Activated naive CD8-positive, alpha-beta T cell treated with anti-CD3 and anti-CD28 coated beads, Interleukin-2, amount 10 ng/mL, durations not matched to agents 7 days and 5 days (primary cell): ENCODE measurements at regions not wholly inside any gene's neighbourhood (a gene's known extent, or its start where the extent isn't known, plus 50 kb on each side); places are given as distances from the start of the nearest gene placed in this dataset.
"Not testable (repeated sequence)": the region's sequence is repeated elsewhere in the genome, so short reads cannot be mapped to it uniquely, and the experiment has no call there.

ENCODE experiments used
- ATAC-seq: fragments of 150-1000 bp; cut with Tn5 transposase; one replicate; pipeline ENCODE4 v1.10.0; 2021; ENCODE audit warnings: low read depth, moderate library complexity
- POLR2A ChIA-PET: fragments of 350-600 bp; sonication (Branson Sonifier 250); formaldehyde crosslinking; loops from one replicate; lab custom pipeline; 2021; ENCODE audit warnings: antibody characterized with exemption; lab: Charles Lee
- DNase-seq: peaks from one replicate; pipeline ENCODE4 v3.0.0; 2021
- H3K27ac Mint-ChIP-seq: one replicate; pipeline ENCODE4 v1.8.0; 2022; ENCODE audit warnings: mild to moderate bottlenecking, mixed read lengths
- H3K27me3 Mint-ChIP-seq: one replicate; pipeline ENCODE4 v1.8.0; 2022; ENCODE audit warnings: mild to moderate bottlenecking, moderate library complexity, mixed read lengths
- H3K36me3 Mint-ChIP-seq: one replicate; pipeline ENCODE4 v1.8.0; 2021; ENCODE audit warnings: mild to moderate bottlenecking, mixed read lengths
- H3K4me1 Mint-ChIP-seq: one replicate; pipeline ENCODE4 v1.8.0; 2021; ENCODE audit warnings: mixed read lengths
- H3K4me3 Mint-ChIP-seq: one replicate; pipeline ENCODE4 v1.8.0; 2022; ENCODE audit warnings: mild to moderate bottlenecking, moderate library complexity, mixed read lengths
- H3K9me3 Mint-ChIP-seq: one replicate; pipeline ENCODE4 v1.8.0; 2021; ENCODE audit warnings: mixed read lengths

DNA sequence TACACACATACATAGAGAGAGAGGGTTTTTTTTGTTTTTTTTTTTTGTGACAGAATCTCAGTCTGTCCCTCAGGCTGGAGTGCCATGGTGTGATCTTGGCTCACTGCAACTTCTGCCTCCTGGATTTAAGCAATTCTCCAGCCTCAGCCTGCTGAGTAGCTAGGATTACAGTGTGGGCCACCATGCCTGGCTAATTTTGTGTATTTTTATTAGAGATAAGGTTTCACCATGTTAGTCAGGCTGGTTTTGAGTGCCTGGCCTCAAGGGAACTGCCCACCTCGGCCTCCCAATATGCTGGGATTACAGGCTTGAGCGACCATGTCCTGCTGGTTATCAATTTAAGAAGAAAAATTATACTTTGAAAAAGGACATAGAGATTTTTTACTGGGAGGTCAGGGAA, 710.6 kb downstream of the SLC6A15 start:
- Mint-ChIP-seq H3K4me1 (no peaks in the 10 kb centered on the region), H3K9me3 (peaks cover 4% of the 10 kb centered on the region), H3K27me3 (no peaks in the 10 kb centered on the region), H3K36me3 (no peaks in the 10 kb centered on the region), H3K4me3 (no peak overlapping the region), H3K27ac (no peak overlapping the region)
- ATAC-seq (no peak), DNase-seq (no peak)
- POLR2A ChIA-PET, result no interaction called here

- Mint-ChIP-seq H3K27me3 (no peaks in the 10 kb centered on the region), H3K4me3 (no peak overlapping the region)
Observed at GRCh38 chr12:84198294-84198946, 714.2 kb downstream of the SLC6A15 start.

DNA sequence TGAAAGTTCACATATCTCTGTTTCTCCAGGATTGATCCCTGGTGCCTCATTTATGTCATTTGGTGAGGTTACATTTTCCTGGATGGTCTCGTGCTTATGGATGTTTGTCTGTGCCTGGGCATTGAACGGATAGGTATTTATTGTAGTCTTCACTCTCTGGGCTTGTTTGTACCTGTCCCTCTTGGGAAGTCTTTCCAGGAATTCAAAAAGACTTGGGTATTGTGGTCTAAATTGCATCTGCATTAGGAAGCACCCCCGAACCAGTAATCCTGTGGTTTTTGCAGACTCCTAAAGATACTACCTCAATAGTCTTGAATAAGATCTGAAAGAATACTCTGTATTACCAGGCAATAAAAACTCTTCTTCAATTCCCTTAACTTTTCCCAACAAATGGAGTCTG, 720.8 kb downstream of the SLC6A15 start:
- Mint-ChIP-seq H3K9me3 (peaks cover 9% of the 10 kb centered on the region), H3K27me3 (no peaks in the 10 kb centered on the region), H3K36me3 (no peaks in the 10 kb centered on the region), H3K4me1 (no peaks in the 10 kb centered on the region), H3K27ac (no peak overlapping the region), H3K4me3 (no peak overlapping the region)
- ATAC-seq (no peak), DNase-seq (no peak)
- POLR2A ChIA-PET, result no interaction called here

More at GRCh38 chr12:84198294-84198946, 714.2 kb downstream of the SLC6A15 start:
- H3K36me3 Mint-ChIP-seq, result no peaks in the 10 kb centered on the region
- peaks cover 13% of the 10 kb centered on the region for H3K9me3 Mint-ChIP-seq
- POLR2A ChIA-PET, result no interaction called here
- H3K27ac Mint-ChIP-seq, result no peak overlapping the region
- DNase-seq, result no peak
- no peaks in the 10 kb centered on the region for H3K4me1 Mint-ChIP-seq
- no peak for ATAC-seq

- Mint-ChIP-seq H3K4me1 (no peaks in the 10 kb centered on the region), H3K27ac (no peak overlapping the region), H3K36me3 (no peaks in the 10 kb centered on the region), H3K4me3 (no peak overlapping the region), H3K27me3 (no peaks in the 10 kb centered on the region), H3K9me3 (peaks cover 2% of the 10 kb centered on the region)
- DNase-seq (no peak), ATAC-seq (no peak)
- POLR2A ChIA-PET, result no interaction called here
Observed at GRCh38 chr12:84186433-84186832, 726.2 kb downstream of the SLC6A15 start.

GRCh38 chr12:84183576-84183975, 729.0 kb downstream of the SLC6A15 start:
- Mint-ChIP-seq H3K36me3 (no peaks in the 10 kb centered on the region), H3K9me3 (peaks cover 2% of the 10 kb centered on the region), H3K4me3 (no peak overlapping the region), H3K27ac (no peak overlapping the region), H3K27me3 (no peaks in the 10 kb centered on the region), H3K4me1 (no peaks in the 10 kb centered on the region)
- POLR2A ChIA-PET, result no interaction called here
- no peak for ATAC-seq
- DNase-seq, result no peak

DNA sequence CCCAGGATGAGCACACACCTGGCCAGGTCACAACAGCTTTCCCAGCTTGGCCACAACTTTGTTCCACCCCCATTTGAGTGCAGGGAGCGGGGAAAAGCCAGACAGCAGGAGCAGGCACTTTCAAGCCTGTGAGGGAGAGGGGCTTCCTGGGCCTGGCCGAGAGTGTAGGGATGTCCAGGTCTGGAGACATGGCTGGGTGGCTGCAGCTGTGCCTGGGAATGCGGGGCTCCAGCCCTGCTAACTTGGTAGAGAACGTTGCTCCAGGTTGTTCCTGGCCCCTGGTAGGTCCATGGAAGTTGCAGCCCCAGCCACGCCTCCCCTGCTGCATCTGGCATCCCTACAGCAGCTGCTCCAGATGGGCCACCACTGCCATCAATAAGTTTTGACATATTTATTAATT, 738.5 kb downstream of the SLC6A15 start:
- no peaks in the 10 kb centered on the region for H3K27me3 Mint-ChIP-seq
- peaks cover 3% of the 10 kb centered on the region for H3K9me3 Mint-ChIP-seq
- no peaks in the 10 kb centered on the region for H3K36me3 Mint-ChIP-seq
- no peak for DNase-seq
- no peak overlapping the region for H3K4me3 Mint-ChIP-seq
- H3K27ac Mint-ChIP-seq, result no peak overlapping the region
- POLR2A ChIA-PET, result no interaction called here
- ATAC-seq, result no peak
- no peaks in the 10 kb centered on the region for H3K4me1 Mint-ChIP-seq

- H3K36me3 Mint-ChIP-seq, result no peaks in the 10 kb centered on the region
- H3K4me3 Mint-ChIP-seq, result no peak overlapping the region
- POLR2A ChIA-PET, result no interaction called here
- H3K27ac Mint-ChIP-seq, result no peak overlapping the region
- H3K9me3 Mint-ChIP-seq, result peaks cover 3% of the 10 kb centered on the region
- H3K27me3 Mint-ChIP-seq, result no peaks in the 10 kb centered on the region
- H3K4me1 Mint-ChIP-seq, result no peaks in the 10 kb centered on the region
- DNase-seq, result no peak
- ATAC-seq, result no peak
Observed at GRCh38 chr12:84172823-84173424, 739.7 kb downstream of the SLC6A15 start.

DNA sequence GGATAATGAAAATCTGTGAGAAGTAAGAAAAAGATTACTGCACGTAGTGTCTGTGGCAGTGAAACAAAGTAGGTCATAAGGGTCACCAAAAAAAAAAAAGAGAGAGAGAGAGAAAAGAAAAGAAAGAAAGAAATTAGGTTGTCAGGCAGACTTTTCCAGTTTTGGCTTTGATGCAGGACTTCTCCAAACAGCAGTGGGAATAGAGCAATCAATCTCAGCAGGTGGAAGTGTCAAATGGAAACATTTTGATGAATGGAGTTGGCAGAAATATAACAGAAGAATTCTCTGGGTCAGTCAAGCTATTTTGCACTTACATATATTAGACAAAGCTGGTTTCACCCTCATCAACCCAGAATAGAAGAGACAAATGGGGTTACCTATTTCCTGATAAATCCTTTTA, 745.8 kb downstream of the SLC6A15 start:
- H3K27ac Mint-ChIP-seq, result no peak overlapping the region
- ATAC-seq (no peak), DNase-seq (no peak)
- H3K36me3 Mint-ChIP-seq, result no peaks in the 10 kb centered on the region
- H3K27me3 Mint-ChIP-seq, result no peaks in the 10 kb centered on the region
- no peaks in the 10 kb centered on the region for H3K4me1 Mint-ChIP-seq
- H3K4me3 Mint-ChIP-seq, result no peak overlapping the region
- H3K9me3 Mint-ChIP-seq, result no peaks in the 10 kb centered on the region
- POLR2A ChIA-PET, result no interaction called here

- ATAC-seq (no peak), DNase-seq (no peak)
- H3K4me1 Mint-ChIP-seq, result no peaks in the 10 kb centered on the region
- H3K4me3 Mint-ChIP-seq, result no peak overlapping the region
- no peaks in the 10 kb centered on the region for H3K36me3 Mint-ChIP-seq
- no peaks in the 10 kb centered on the region for H3K27me3 Mint-ChIP-seq
- POLR2A ChIA-PET, result no interaction called here
- H3K9me3 Mint-ChIP-seq, result peaks cover 2% of the 10 kb centered on the region
- H3K27ac Mint-ChIP-seq, result no peak overlapping the region
Observed at GRCh38 chr12:84165998-84166571, 746.5 kb downstream of the SLC6A15 start.

DNA sequence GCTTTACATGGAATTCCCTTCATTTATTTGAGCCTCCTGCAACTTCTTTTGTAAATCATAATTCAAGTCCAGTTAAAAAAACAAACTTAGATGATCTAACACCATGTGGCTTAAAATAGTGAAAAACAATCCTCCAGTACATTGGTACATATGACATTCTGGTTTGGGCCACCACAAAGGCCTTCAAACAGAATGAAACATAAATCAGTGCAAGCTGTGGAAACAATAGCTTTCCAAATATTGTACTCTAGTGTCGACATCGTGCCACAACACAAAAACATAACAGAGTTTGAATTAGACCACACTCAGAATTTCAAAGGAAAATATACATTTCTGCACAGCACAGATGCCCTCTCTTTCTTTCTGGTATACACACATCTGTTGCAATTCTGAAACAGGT, 751.3 kb downstream of the SLC6A15 start:
- Mint-ChIP-seq H3K27me3 (no peaks in the 10 kb centered on the region), H3K4me3 (no peak overlapping the region), H3K4me1 (no peaks in the 10 kb centered on the region), H3K9me3 (peaks cover 2% of the 10 kb centered on the region), H3K36me3 (no peaks in the 10 kb centered on the region), H3K27ac (no peak overlapping the region)
- DNase-seq (no peak), ATAC-seq (no peak)
- POLR2A ChIA-PET, result no interaction called here

DNA sequence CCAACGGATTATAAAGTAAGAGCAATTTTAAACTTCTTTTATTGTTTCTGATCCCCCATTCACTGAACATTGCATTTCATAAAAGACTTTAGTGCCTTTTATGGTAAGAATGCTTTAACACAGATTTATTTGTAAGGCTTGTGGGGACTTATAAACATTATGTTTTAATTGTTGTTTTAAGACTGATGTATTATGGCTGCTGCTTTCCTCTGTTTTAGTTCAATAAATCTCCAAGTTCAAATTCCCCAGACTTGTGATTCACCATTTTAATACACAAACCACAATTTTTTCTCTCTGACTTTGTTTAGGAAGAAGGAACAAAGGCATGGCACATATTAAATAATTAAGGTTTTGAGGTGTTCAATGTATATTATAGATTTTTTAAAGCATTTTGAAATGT, 753.3 kb downstream of the SLC6A15 start:
- no peak overlapping the region for H3K4me3 Mint-ChIP-seq
- H3K27ac Mint-ChIP-seq, result no peak overlapping the region
- H3K36me3 Mint-ChIP-seq, result no peaks in the 10 kb centered on the region
- ATAC-seq, result no peak
- no peaks in the 10 kb centered on the region for H3K4me1 Mint-ChIP-seq
- DNase-seq, result no peak
- H3K9me3 Mint-ChIP-seq, result peaks cover 2% of the 10 kb centered on the region
- no peaks in the 10 kb centered on the region for H3K27me3 Mint-ChIP-seq
- POLR2A ChIA-PET, result no interaction called here

- ATAC-seq (no peak), DNase-seq (no peak)
- POLR2A ChIA-PET, result no interaction called here
- H3K4me3 Mint-ChIP-seq, result no peak overlapping the region
- no peak overlapping the region for H3K27ac Mint-ChIP-seq
- H3K4me1 Mint-ChIP-seq, result no peaks in the 10 kb centered on the region
- no peaks in the 10 kb centered on the region for H3K27me3 Mint-ChIP-seq
- H3K9me3 Mint-ChIP-seq, result peaks cover 6% of the 10 kb centered on the region
- H3K36me3 Mint-ChIP-seq, result no peaks in the 10 kb centered on the region
Observed at GRCh38 chr12:84157170-84157569, 755.4 kb downstream of the SLC6A15 start.

DNA sequence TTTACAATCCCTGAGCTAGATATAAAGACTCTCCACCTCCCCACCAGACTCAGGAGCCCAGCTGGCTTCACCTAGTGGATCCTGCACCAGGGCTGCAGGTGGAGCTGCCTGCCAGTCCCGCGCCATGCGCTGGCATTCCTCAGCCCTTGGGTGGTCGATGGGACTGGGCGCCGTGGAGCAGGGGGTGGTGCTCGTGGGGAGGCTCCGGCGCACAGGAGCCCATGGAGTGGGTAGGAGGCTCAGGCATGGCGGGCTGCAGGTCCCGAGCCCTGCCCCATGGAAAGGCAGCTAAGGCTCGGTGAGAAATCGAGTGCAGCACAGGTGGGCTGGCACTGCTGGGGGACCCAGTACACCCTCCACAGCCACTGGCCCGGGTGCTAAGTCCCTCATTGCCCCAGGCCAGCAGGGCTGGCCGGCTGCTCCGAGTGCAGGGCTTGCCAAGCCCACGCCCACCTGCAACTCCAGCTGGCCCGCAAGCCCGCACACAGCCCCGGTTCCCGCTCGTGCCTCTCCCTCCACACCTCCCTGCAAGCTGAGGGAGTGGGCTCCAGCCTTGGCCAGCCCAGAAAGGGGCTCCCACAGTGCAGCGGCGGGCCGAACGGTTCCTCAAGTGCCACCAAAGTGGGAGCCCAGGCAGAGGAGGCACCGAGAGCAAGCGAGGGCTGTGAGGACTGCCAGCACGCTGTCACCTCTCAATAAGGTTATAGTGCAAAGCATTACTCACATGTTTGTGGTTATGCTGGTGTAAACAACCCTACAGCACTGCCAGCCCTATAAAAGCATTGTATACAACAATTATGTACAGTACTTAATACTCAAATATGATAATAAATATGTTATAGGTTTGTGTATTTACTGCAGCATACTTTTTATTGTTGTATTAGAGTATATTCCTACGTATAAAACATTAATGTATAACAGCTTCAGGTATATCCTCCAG, 757.3 kb downstream of the SLC6A15 start:
- POLR2A ChIA-PET, ATAC-seq, H3K36me3 Mint-ChIP-seq, H3K27me3 Mint-ChIP-seq, H3K4me1 Mint-ChIP-seq, H3K4me3 Mint-ChIP-seq, H3K27ac Mint-ChIP-seq, H3K9me3 Mint-ChIP-seq, DNase-seq: not testable (repeated sequence)
